Midbrain (tissue), 1 donor: ENCODE measurements at regions not wholly inside any gene's neighbourhood (a gene's known extent, or its start where the extent isn't known, plus 50 kb on each side); places are given as distances from the start of the nearest gene placed in this dataset.
"Not testable (repeated sequence)": the region's sequence is repeated elsewhere in the genome, so short reads cannot be mapped to it uniquely, and the experiment has no call there.

Source experiments
- DNase-seq: peaks from one replicate; lab custom pipeline; 2025; lab: John Stamatoyannopoulos, UW

DNA sequence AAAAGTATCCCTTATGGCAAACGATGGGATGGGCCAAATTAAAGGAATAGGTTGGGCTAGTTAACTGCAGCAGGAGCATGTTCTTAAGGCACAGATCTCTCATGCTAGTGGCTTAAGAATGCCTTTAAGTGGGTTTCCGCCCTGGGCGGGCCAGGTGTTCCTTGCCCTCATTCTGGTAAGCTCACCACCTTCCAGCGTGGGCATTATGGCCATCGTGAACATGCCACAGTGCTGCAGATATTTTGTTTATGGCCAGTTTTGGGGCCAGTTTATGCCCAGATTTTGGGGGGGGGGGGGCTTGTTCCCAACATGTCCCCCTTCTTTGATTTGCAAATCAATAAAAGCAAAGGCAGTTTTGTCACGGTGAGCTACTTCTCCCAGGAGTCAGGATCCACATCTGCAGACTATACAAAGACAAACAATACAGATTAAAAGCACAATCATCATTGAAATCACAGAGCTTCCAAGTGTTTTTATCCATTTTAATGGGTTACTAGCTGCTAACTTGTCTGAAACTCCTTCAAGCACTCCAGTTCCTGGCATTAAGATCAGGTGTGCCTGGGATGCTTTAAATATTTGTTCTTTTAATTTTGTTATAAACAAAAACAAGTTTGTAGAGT, 563.3 kb upstream of the MBL2 start:
- not testable (repeated sequence) for DNase-seq

DNA sequence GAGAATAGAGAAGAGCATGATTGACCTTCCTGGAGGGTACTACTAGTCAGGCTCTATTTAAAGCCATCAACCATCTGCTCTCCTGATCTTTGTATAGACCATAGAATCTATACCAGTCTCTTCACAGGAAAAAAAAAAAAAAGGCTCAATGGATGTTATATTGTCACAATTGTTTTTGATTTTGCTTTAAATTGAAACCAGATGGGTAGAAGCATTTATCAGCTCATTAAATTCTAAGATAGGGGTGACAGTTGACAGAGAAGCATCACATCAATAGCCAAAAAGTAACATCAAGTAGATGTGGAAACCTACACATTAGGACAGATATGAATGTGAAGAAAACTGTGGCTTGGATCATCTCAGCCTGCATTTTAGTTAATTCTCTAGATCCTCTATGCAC, 558.9 kb upstream of the MBL2 start:
- DNase-seq, result no peak

DNA sequence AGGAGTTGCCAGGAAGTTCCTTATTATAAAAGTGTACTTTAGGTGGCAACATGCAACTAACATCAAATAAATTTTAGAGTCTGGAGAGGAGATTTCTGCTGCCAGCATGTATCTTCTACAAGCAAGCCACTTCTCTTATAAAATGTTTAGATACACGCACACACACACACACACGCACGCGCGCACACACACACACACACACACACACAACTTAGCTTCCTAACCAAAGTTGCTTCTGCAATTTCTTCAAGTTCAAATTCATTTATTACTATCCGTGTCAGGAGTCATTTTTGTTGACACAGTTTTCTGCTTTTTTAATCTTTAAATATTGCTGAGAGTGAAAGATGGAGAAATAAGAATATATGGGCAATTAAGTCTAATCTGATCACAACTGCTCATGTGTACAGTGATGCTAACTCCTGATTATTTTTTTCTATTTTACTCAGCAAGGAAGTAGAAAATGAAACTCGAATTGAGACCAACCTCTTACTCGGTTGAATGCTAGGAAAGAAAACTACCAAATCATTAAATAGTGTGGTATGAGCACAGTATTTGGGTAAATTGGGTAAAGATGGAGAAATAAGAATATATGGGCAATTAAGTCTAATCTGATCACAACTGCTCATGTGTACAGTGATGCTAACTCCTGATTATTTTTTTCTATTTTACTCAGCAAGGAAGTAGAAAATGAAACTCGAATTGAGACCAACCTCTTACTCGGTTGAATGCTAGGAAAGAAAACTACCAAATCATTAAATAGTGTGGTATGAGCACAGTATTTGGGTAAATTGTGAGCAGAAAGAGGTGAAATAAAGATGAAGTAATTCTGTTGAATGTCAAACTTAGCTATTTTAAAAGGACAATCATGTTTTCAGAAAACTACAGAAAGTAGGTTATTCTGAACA, 554.1 kb upstream of the MBL2 start:
- not testable (repeated sequence) for DNase-seq

DNA sequence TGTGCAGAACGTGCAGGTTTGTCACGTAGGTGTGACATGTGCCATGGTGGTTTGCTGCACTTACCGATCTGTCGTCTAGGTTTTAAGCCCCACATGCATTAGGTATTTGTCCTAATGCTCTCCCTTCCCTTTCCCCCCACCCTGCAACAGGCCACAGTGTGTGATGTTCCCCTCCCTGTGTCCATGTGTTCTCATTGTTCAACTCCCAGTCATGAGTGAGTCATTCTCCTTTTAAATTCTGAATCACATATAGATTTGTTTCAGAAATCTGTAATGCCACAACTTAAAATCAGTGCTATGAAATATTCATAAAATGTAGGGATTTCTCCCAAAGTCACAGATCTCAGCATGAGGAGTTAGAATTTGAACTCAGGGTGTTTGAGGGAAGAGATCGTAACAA, 552.5 kb upstream of the MBL2 start:
- DNase-seq, result no peak

DNA sequence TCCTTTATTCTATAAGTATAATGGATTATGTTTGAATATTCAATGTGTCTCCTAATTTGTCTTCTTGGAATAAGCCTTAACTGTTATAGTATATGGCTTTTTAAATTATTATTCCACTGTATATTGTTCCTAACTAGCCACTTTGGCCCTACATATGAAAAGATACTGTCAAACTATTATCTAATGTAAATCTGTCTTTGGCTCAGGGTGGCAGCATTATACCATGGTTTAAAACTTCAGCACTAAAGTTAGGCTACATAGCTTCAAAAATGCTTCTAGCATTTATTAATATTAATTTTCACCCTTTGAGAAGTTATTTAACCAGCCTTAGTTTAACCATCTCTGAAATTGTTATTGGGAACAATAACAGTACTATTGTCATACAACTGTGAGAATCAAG, 543.1 kb upstream of the MBL2 start:
- DNase-seq, result no peak

DNA sequence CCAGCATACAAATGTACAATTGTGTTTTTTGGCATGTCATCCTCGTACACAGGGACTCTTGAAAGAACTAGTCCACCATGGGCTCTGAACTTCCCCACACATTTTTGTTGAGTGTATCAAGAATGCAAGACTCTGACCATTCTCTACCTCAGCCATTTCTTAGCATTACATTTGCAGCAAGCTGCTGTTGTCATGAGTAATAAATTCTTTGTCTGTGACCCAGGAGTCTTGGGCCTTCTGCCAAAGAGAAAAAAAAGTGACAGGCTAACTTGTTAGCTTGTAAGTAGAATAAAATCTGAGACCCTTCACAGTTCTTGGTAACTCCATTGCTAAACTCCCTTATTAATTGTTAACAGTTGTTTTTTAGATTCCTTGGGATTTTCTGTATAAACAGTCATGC, 542.3 kb upstream of the MBL2 start:
- no peak for DNase-seq

DNA sequence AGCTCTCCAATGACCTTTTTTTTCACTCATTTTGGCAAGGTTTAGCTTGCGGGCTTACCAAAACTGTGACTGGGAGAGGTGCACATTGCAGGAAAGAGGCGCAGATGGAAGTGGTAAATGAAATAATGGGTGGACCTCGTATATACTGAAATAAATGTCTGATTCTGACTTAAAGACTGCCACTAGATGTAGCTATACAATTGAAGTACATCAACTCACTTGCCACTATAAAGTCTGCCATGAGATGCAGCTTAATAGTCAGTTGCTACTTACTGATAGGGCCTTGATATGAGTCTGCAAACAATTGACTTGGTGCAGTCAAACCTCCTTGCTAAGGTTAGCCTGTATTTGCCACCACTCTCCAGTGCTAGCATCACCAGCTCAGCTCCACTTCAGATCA, 525.9 kb upstream of the MBL2 start:
- DNase-seq, result no peak

DNA sequence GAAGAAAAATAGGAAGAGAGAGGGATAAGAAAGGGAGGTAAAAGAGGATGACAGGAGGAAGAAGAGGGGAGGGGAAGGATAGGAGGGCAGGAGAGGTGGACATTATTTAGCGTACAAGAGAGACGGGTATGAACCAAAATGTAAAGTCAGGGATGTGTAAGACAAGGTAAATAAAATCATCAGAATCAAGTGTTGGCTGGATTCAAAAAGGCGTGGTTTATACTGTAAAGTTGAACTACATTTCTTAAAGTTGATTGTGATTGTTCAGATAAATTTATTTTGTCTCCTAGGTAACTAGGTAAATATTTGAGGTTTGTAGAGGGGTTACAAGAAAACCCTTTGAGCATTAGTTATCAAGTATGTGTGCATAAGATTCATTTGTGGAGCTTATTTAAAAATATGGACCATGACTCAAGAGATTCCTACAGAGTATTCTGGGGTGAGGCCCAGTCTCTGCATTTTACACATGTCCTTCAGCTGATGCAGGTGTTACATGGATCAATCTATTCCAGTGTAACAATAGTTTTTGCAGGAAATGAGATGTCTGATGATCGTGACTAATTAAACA, 512.1 kb upstream of the MBL2 start:
- no peak for DNase-seq

DNA sequence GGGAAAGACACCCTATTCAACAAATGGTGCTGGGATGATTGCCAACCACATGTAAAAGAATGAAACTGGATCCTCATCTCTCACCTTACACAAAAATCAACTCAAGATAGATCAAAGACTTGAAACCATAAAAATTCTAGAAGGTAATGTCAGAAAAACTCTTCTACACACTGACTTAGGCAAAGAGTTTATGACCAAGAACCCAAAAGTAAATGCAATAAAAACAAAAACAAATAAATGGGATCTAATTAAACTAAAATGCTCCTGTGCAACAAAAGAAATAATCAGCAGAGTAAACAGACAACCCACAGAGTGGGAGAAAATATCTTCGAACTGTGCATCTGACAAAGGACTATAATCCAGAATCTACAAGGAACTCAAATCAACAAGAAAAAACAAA, 504.2 kb upstream of the MBL2 start:
- no peak for DNase-seq

DNA sequence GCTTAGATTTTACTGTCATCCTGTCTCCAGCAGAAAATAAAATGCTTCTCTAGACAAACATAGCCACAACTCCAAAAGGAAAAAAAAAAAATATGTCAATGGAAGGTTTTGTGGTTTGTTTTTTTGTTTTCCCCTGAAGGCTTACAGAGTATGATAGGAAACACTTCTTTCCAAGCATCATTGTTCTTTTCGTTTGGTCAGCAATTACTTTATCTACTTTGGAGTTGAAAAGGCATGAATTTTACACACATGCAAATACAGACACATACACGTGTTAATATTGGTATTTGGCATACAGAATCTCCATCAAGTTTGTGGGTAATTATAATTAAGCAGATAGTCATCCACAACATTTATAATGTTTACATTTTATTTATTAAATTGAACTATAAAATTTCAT, 496.9 kb upstream of the MBL2 start:
- DNase-seq, result no peak

DNA sequence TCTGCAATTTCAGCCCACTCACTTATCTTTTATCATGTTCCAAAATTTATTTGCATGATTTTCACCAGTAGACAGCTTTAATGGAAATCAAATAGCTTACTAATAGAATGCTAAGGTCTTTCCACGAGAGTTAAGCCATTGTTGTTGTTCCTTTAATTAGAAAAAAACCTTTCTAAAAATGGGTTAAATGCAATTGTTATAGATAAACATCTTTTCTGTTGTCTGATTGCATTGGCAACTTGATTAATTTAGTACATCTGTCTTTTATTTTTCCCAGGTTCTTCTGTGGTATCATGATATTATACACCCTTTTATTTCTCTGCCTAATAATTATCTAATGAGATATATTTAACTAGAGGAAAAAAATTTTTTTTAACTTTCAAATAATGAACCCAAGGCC, 487.6 kb upstream of the MBL2 start:
- DNase-seq, result no peak

DNA sequence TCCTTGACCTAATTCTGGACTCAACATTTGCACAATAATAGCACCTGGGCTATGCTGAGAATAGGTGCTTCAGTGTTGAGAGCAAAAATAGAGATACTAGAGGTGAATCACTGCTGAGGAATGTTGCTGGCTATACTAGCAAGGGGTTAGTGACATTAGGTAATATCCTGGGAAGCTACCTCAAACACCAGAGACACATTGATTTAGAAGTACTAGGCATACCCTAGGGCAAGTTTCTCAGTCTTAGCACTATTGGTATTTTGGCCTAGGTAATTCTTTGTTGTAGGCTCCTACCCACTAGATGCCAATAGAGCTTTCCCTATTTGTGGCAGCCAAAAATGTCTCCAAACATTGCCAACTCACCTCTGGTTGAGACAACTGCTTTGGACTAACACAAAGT, 484.0 kb upstream of the MBL2 start:
- DNase-seq, result no peak

DNA sequence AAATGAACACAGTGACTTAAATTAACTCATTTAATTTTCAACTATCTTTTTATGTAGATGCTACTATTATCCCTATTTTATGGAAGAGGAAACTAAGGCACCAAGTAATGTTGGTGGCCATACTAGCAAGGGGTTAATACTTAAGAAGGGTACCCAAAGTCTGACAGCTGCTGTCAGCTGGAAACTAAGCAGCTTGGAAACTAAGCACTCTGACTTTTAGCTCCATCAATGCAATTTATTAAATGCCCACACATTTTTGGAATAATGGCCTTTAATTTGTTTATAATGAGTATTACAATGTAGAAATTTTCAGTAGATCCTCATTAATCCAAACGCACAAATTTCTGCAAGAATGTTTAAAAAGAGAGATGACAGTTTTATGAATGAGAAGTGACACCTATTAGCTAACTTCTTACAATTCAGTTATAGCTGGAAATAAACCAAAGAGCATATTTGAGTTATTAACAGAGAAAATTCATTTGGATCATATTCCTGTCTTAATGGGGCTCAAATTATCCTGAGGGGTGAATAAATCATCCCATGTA, 483.1 kb upstream of the MBL2 start:
- DNase-seq, result no peak

DNA sequence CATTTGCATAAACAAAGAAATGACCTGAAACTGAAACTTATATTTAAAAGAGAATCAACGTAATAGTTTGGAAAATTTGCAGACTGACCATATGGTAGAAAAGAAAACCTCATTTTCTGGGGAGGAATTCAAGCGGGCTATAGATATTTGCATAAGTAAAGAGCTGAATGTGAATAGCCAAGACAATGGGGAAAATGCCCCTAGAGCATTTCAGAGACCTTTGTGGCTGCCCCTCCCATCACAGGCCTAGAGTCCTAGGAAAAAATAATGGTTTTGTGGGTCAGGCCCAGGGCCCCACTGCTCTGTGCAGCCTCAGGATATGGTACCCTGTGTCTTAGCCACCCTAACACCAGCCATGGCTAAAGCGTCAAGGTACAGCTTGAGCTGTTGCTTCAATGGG, 480.6 kb upstream of the MBL2 start:
- DNase-seq, result no peak

DNA sequence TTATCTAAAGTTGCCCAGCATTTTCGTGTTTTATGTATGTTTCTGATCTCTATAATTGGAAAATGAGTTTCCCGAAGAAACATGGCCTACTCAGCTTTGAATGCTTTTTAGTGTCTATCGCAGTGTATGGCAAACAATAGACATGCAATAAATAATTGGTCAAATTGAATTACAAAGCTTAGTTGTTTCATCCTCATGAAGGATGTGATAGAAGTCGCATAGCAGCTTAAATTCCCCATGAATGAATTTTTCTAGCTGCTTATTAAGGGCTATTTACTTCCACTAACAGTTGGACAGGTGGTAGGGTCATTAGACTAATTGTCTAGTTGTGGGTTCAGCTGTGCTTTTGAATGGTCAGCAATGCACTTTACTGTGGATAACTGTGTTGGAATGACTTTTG, 467.3 kb upstream of the MBL2 start:
- DNase-seq, result no peak

DNA sequence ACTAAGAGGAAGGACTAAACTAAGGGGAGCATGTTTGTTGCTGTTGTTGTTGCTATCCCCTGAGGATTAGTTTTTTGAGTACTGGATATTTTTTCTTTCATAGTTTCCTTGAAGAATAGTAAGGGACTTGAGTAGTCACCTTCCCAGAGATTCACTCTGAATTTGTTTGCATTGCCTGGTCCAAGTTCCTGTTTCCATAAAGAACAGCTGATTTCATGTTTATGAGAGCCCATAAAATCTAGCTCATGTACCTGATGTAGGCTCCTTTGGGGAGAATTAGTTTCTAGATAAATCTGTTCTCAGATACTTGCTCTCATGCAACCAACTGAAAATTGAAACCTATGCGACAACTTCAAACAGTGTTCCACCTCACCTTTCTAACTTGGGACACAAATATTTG, 464.4 kb upstream of the MBL2 start:
- no peak for DNase-seq

DNA sequence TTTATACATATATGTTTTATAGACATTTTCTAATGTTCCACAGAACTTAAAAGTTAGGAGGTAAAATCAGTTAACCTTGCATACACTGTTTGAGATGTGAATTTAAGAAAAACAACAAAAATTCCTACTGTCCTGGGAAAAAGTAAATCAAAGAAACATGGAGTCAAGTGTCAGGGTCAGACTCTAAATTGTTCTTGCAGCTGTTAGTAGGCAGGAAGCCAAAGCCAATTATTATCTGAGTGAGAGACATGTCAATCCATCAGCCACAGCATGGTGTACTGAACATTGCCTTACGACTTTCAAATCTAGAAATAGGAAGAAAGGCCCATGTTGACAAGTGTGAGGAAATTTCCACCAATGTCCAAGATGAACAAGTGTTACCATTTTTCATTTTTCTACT, 461.2 kb upstream of the MBL2 start:
- DNase-seq, result no peak

DNA sequence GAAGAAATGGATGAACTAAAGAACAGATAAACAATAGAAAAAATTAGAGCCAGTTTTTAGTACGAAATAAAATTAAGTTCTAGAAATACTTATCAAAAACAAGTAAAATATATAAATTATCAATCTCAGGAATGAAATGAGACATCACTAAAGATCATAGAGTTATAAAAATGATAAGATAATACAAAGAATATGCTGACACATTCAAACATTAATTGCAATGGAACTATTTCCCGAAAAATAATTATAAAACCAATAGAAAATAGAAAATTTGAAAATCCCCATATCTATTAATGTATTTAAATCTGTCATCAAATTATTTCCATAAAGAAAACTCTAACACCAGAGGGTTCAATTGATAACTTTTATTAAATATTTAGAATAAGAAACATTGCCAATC, 458.1 kb upstream of the MBL2 start:
- no peak for DNase-seq

DNA sequence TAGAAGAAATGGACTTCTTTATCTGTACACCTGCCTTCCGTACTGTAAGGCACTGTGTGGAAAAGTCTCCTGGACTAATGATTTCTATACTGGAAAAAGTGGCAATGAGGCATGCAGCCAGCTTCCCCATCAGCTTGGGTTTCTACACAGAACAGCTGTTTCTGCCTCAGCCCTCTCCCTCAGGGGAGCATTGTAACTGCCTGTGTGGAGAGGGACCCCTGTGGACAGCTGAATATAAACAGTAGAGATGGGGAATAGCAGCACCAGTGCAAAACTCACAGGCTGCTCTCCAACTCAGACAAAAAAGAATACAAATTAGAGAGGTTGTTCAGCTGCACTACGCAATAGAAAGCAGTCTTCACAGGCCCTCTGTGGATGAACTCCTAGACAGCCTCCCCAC, 451.3 kb upstream of the MBL2 start:
- DNase-seq, result no peak

DNA sequence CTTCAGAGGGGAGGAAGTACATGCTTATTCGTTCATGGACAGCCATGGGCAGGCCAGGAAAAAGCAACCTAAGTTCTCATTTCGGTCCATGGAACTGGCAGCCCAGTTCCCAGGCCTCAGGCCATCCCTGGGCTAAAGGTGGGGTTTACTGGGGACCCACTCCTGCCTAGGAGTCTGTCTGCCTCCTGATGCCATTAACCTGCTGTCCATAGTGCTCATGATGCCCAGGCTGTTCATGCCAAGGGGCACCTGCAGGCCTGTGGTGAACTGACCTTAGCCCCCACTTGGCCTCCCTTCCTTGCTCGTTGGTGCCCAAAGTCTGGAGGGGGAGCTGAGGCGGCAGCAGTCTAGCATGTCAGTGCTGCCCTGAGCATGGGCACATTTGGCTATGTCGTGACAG, 450.2 kb upstream of the MBL2 start:
- DNase-seq, result no peak

DNA sequence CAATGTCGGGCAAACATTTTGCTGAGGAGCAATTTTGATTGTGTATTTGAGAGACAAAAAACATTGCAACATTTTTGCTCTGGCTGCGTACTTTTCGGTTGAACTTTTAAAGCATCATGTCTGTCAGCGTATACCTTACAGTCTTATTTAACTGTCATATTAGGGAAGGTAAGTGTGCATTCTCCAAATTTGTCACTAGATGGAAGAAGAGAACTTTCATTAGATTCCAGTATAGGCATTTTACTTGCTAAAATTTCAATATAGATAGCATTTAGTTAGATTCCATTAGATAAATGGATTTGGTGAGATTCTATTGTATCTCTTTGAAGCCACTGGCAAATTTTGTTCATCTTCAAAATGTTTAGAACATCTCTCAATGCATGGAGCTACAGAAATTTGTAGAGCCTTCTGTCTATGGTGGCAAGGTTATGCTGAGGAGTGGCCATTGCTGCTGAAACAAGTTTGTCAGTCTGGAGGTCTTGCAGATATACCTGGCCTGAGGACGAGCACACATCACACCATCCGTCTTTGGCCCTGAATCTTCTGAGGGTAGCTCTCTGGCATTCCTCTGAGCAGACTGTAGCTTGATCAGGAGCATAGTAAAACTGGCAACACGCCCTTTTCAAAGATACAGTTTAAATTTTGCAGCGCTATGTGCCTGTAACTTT, 437.5 kb upstream of the MBL2 start:
- no peak for DNase-seq

DNA sequence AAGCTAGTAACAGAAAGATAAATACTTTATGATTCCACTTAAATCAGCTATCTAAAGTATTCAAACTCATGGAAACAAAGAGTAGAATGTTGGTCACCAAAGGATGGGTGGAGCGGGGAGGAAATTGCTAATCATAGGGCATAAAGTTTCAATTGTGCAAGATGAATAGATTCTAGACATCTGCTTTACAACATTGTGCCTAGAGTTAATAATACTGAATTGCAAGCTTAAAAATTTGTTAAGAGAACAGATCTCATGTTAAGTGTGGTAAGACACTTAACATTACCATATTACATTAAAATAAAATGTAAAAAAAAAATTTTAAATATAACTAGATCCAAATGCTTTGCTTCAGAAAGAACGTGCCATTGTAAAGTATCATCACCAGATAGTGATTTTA, 411.1 kb upstream of the MBL2 start:
- no peak for DNase-seq

DNA sequence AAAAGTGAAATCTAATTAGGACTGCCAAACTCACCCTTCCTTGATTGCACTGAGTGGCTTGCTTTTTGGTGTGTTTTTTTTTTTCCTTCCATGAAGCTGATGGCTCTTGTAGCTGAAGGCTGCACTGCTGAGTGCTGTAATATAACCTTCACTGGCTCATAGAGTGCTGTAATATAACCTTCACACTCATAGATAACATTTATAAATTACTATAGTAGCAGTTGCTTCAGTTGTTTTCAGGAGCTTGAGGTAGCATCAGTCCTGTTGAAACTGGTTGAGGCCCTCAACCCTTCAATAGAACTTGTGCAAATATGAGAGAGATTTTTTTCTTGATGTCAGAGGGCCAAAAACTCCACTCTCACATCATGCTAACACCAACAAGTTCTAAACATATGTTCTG, 404.9 kb upstream of the MBL2 start:
- DNase-seq, result no peak
